Hepatocyte (in vitro differentiated cells): ENCODE measurements at regions not wholly inside any gene's neighbourhood (a gene's known extent, or its start where the extent isn't known, plus 50 kb on each side); places are given as distances from the start of the nearest gene placed in this dataset.

Source experiments
- EZH2 ChIP-seq: fragments of 200-600 bp; sonication (generic); IDR thresholded peaks from 2 replicates; pipeline ENCODE4 v1.6.1; 2016; ENCODE audit warnings: antibody characterized with exemption, mild to moderate bottlenecking, borderline replicate concordance
- EZH2phosphoT487 ChIP-seq: fragments of 200-600 bp; sonication (generic); IDR thresholded peaks from one replicate; pipeline ENCODE4 v1.6.1; 2018; ENCODE audit warnings: antibody characterized with exemption, mild to moderate bottlenecking, low read depth, moderate library complexity; ENCODE audit not compliant: unreplicated experiment, severe bottlenecking
- TF ChIP-seq, protein P1 (sequence below): fragments of 200-600 bp; sonication (generic); IDR thresholded peaks from 2 replicates; pipeline ENCODE4 v1.5.1; 2016; ENCODE audit warnings: antibody characterized with exemption, mild to moderate bottlenecking; ENCODE audit not compliant: poor library complexity

- TF ChIP-seq, protein P1, sequence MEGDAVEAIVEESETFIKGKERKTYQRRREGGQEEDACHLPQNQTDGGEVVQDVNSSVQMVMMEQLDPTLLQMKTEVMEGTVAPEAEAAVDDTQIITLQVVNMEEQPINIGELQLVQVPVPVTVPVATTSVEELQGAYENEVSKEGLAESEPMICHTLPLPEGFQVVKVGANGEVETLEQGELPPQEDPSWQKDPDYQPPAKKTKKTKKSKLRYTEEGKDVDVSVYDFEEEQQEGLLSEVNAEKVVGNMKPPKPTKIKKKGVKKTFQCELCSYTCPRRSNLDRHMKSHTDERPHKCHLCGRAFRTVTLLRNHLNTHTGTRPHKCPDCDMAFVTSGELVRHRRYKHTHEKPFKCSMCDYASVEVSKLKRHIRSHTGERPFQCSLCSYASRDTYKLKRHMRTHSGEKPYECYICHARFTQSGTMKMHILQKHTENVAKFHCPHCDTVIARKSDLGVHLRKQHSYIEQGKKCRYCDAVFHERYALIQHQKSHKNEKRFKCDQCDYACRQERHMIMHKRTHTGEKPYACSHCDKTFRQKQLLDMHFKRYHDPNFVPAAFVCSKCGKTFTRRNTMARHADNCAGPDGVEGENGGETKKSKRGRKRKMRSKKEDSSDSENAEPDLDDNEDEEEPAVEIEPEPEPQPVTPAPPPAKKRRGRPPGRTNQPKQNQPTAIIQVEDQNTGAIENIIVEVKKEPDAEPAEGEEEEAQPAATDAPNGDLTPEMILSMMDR, result no peak
- TF ChIP-seq EZH2 (no peak), EZH2phosphoT487 (no peak)
These were observed 102.5 kb upstream of the CRIM1 start for GRCh38 chr2:36253086-36253485.
